Amygdala (tissue), 56 donors: ENCODE measurements at regions not wholly inside any gene's neighbourhood (a gene's known extent, or its start where the extent isn't known, plus 50 kb on each side); places are given as distances from the start of the nearest gene placed in this dataset.

ENCODE experiments used
- DNase-seq, 56 donors: peaks; one replicate each; lab custom pipeline; 2025; lab: John Stamatoyannopoulos, UW

- DNase-seq, result peak in 8 of 56 donors; percentile 2 to 56 (median 8)
Measured at GRCh38 chr15:93895976-93896770, 335.2 kb upstream of the MCTP2 start.

- no peak for DNase-seq
Measured at GRCh38 chr15:93894438-93895036, 336.8 kb upstream of the MCTP2 start.

DNA sequence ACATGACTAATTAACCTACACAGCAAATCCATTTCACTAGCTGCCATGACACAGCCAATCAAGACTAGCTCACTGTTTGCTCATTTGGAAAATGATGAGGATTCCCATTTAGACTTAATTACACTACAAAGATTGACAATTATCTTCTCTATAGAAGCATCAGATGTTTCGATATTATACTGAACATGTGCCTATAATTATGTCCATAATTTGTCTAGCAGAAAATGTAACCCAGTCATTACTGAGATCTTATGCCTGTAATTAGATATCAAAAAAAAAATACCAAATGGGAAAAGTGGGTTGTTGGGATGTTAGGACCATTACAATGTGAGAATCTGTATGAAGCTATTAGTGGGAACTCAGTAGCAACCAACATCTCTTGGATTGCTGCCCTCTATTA, 344.2 kb upstream of the MCTP2 start:
- no peak for DNase-seq

- DNase-seq, result no peak
Measured at GRCh38 chr15:93882779-93883178, 348.6 kb upstream of the MCTP2 start.

DNA sequence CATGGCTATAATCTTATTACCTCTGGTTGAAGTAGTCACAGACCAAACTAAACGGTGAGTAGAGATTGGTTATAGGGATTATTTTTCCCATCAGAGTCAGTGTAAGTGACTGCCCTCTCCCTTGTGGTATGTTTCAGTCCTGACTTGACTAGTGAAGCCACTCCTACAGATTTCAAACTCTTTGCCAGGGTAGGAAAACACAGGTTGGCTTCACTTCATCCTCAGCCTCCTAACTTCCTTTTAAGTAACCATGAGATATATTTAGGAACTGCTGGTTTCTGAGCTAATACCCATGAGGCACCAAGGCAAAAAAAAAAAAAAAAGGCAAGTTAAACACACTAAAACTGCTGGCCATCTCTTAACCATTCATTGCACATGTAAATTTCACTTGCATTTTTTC, 349.2 kb upstream of the MCTP2 start:
- DNase-seq, result no peak

GRCh38 chr15:93881310-93881709, 350.1 kb upstream of the MCTP2 start:
- DNase-seq, result no peak

DNA sequence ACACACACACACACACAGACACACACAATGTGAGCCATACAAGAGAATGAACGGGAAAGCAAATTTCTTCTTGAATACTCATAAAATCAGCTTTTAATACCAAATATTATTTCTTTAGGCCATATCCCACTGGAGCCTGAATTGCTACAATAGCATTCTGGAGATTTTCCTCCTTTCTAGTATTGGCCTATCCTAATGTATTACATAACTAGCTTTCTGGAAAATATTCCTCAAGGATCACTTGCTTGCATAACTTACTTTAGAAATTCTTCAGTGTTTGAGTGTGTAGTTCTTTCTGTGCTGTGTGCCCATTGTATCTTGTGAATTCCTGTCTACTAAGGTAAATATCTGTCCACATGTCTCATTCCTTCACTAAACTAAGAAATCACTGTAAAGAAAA, 351.0 kb upstream of the MCTP2 start:
- no peak for DNase-seq

GRCh38 chr15:93870583-93870982, 360.8 kb upstream of the MCTP2 start:
- DNase-seq, result no peak

DNA sequence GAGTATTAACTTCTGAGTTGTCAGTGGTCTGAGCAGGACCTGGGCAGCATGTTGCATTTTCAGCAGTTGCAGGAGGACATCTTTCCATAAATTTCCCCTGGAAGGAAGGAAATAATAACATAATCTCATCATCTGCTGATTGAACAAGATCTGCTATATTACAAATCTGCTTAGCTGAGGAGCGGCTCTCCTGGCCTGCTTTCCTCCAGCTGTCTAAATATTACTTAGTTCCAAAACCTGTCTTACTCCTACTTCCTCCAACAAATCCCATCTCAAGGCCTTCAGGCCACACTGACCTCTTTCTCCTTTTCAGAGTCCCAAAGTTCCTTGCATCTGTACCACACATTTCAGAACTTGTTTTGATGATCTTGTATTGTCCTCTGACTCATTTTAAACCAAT, 364.4 kb upstream of the MCTP2 start:
- no peak for DNase-seq

- no peak for DNase-seq
Measured at GRCh38 chr15:93866476-93866875, 364.9 kb upstream of the MCTP2 start.

- no peak for DNase-seq
Measured at GRCh38 chr15:93865586-93865985, 365.8 kb upstream of the MCTP2 start.

DNA sequence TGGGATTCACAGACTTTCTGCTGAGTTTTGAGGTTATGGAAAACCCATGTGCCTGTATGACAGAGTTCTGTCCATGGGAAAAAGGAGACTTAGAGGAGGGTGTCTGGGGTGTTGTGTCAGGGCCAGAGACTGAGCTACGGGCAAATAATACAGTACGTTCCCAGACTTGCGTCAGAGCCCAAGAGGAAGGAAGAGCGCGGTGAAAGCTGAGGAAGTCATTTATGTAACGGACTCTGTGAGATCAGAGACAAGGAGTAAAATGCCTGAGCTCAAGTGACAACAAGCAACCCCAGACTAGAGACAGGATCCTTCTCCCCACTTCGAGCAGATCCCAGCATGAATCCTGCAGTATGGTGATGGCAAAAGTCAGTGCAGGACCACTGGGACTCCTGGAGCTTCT, 368.6 kb upstream of the MCTP2 start:
- peak in 8 of 56 donors; percentile 0 to 10 (median 3) for DNase-seq

DNA sequence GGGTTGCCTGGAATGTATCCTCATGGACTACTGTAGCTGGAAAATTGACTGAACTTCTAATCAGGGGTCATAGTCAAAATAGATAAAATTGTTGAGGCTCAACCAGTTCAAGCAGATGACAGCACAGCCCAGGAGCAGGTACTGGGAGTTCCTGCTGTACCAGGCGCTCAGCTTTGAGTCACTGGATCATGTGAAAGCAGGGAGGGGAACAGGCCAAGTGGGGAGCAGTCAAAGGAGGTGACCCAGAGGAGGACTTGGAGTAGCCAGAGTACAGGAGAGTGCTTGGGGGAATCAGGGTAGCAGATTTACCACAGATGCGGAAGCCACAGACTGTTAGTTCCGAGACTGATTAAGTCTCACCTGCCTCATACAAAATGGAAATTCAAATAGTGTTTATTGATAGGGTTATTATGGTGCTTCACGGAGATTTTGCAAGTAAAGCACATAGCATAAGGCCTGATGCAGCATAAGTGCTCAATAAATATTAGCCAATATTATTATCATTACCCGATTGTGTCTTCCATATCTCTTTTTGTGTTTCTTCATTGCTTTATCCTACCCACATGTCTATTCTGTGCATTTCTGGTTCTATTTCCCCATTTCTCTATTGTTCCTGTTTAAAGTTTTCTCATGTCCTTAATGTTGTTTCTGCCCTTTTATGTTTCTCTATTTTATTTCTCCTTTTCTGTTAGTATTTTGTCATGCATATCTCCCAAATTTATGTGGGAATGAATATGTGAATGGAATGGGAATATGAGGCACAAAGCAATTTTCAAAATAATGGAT, 369.2 kb upstream of the MCTP2 start:
- DNase-seq, result no peak

GRCh38 chr15:93861413-93861812, 369.9 kb upstream of the MCTP2 start:
- DNase-seq, result no peak

- no peak for DNase-seq
Measured at GRCh38 chr15:93860701-93861100, 370.7 kb upstream of the MCTP2 start.

DNA sequence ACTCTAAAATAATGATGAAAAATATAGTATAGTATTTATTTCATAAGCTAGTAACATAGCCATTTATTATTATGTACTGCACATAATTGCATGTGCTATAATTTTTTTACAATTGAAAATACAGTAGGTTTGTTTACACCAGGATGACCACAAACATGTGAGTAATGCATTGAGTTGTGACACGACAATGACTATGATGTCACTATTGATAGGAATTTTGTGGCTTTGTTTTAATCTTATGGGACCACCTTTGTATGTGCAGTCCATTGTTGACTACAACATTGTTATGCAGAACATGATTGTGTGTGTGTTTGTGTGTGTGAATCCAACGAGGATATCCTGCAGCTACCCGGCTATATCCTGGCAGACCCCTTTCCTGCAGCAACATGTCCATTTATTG, 372.2 kb upstream of the MCTP2 start:
- DNase-seq, result no peak

- DNase-seq, result no peak
Measured at GRCh38 chr15:93855181-93855826, 376.1 kb upstream of the MCTP2 start.

DNA sequence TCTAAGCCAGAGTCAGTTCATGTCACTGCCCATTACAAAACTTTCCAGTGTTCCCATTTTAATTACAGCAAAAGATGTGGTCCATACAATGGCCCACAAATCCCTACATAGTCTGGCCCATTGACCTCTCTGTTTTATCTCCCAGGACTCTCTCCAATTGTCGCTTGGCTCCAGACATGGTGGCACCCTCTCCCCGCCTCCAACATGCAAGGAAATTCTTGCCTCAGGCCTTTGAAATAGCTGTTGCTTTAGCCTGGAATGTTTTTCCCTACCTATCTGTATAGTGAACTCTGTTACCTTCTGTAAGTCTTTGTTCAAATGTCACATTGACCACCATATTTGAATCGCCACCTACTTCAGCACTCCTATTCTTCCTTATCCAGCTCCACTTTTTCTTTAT, 377.3 kb upstream of the MCTP2 start:
- DNase-seq, result no peak

DNA sequence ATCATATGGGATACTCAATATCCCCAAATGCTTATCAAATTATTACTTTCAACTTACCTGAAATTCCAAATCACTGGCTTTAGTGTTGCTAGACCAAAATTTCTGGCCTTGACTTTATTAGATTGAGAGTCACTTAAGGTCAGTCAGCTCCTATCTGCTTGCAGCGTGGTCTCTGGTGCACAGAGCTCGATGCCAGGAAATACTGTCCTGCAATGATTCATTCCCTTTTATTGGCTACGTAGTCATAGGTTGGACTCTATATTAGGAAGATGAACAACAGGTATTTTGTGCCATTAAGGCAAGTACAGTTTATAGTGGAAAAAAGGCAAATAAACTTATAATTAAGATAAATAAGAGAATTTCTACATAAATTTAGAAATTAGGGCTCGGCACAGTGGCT, 378.6 kb upstream of the MCTP2 start:
- DNase-seq, result no peak

- DNase-seq, result no peak
Measured at GRCh38 chr15:93848490-93848889, 382.9 kb upstream of the MCTP2 start.

DNA sequence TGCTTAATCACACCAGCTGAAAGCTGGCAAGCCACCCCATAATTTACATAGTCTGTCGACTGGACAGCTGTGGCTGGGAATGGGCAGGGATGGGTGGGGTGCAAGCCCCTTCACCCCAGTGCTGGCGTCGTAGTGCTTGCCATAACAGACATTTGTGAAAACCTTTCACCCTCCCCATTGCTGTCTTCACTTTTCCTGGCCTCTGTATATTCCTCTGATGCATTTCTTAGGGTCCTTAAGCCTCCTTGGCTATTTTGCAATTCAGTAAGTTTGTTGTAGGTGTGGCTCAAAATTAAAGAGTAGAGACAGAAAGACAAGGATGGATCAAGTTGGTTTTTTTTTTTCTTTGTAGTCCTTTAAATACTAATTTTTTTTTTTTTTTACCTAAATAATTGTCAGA, 383.3 kb upstream of the MCTP2 start:
- DNase-seq, result no peak
